GM12874 (cell line): ENCODE measurements at regions not wholly inside any gene's neighbourhood (a gene's known extent, or its start where the extent isn't known, plus 50 kb on each side); places are given as distances from the start of the nearest gene placed in this dataset.

Experiments used
- CTCF ChIP-seq: IDR thresholded peaks from 2 replicates; pipeline ENCODE4 v1.5.1; 2011; ENCODE audit warnings: low read depth, mild to moderate bottlenecking, control low read depth, low read length, moderate library complexity; ENCODE audit not compliant: insufficient read depth

- no peak for TF ChIP-seq CTCF
Measured at GRCh38 chr20:43798291-43799149, 71.7 kb upstream of the GTSF1L start.

- TF ChIP-seq CTCF, result no peak
Measured at GRCh38 chr20:43794326-43794725, 67.5 kb upstream of the GTSF1L start.

- no peak for TF ChIP-seq CTCF
Measured at GRCh38 chr20:43789593-43789992, 62.8 kb upstream of the GTSF1L start.

DNA sequence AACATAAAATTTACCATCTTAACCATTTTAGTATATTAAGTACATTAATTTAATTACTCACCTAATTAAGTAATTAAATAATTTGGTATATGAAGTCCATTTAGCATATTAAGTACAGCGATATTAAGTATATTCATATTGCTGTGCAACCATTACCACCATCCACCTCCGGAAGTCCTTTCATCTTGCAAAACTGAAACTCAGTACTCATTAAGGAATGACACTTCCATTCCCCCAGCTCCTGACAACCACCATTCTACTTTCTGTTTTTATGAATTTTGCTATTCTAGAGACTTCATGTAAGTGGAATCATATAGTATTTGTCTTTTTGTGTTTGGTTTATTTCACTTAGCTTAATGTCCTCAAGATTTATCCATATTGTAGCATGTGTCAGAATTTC lies 61.1 kb upstream of the GTSF1L start:
- no peak for TF ChIP-seq CTCF

GRCh38 chr20:43786885-43787284 lies 60.1 kb upstream of the GTSF1L start:
- no peak for TF ChIP-seq CTCF

GRCh38 chr20:43781215-43781614 lies 54.4 kb upstream of the GTSF1L start:
- no peak for TF ChIP-seq CTCF

DNA sequence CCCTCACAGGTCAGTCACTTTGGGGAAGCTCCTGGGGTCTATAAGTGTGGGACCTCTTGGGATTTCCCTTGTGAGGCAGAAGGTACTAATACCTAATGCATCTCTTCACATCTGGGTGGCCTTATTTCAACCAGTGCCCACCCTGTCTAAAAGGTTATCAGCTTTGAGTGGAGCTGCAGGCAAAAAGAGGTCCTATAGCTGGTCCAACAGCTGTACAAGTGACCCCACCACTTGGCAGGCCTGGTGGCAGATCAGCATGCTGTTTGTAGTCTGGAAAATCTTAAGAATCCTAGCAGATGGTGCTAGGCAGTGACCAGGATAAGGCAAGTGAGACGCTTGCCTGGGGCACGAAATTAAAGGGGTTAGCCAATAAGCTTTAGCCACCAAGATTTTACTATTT lies 51.6 kb upstream of the GTSF1L start:
- TF ChIP-seq CTCF, result no peak
